GM23338 (cell line): ENCODE measurements at regions not wholly inside any gene's neighbourhood (a gene's known extent, or its start where the extent isn't known, plus 50 kb on each side); places are given as distances from the start of the nearest gene placed in this dataset.

ENCODE experiments used
- ATAC-seq: fragments of 200-7000 bp; cut with Tn5 transposase; 3 replicates; pipeline ENCODE4 v1.9.1; 2020
- DNase-seq: peaks from one replicate; pipeline ENCODE4 v3.0.0-alpha.2; 2015; ENCODE audit warnings: low spot score
- H2AFZ ChIP-seq: fragments of 200-600 bp; sonication (generic); 2 replicates; pipeline ENCODE4 v1.8.0; 2016; ENCODE audit warnings: antibody characterized with exemption, mild to moderate bottlenecking, moderate library complexity
- H3F3A ChIP-seq: fragments of 200-600 bp; sonication (generic); replicated peaks from 2 replicates; pipeline ENCODE4 v1.8.0; 2017; ENCODE audit warnings: antibody characterized with exemption, mixed run types, low read depth
- H3K27ac ChIP-seq: fragments of 200-600 bp; sonication (generic); 2 replicates; pipeline ENCODE4 v1.6.1; 2016; ENCODE audit warnings: low read depth
- H3K27me3 ChIP-seq: fragments of 200-600 bp; sonication (generic); 2 replicates; pipeline ENCODE4 v1.8.0; 2016; ENCODE audit warnings: mild to moderate bottlenecking, mixed run types, moderate library complexity; ENCODE audit not compliant: insufficient read depth
- H3K36me3 ChIP-seq: fragments of 200-600 bp; sonication (generic); 2 replicates; pipeline ENCODE4 v1.8.0; 2016; ENCODE audit warnings: mild to moderate bottlenecking; ENCODE audit not compliant: insufficient read depth
- H3K4me1 ChIP-seq: fragments of 200-600 bp; sonication (generic); 2 replicates; pipeline ENCODE4 v1.8.0; 2016; ENCODE audit warnings: mild to moderate bottlenecking, moderate library complexity; ENCODE audit not compliant: insufficient read depth
- H3K4me2 ChIP-seq: fragments of 200-600 bp; sonication (generic); 2 replicates; pipeline ENCODE4 v1.7.1; 2017; ENCODE audit warnings: mixed run types
- H3K4me3 ChIP-seq: fragments of 200-600 bp; sonication (generic); 2 replicates; pipeline ENCODE4 v1.6.1; 2016; ENCODE audit warnings: mixed run types
- H3K79me2 ChIP-seq: fragments of 200-600 bp; sonication (generic); replicated peaks from 2 replicates; pipeline ENCODE4 v1.8.0; 2017; ENCODE audit warnings: mild to moderate bottlenecking; ENCODE audit not compliant: insufficient read depth
- H3K9me2 ChIP-seq: fragments of 200-600 bp; sonication (generic); 2 replicates; pipeline ENCODE4 v1.8.0; 2017; ENCODE audit not compliant: insufficient read depth
- H4K20me1 ChIP-seq: fragments of 200-600 bp; sonication (generic); replicated peaks from 2 replicates; pipeline ENCODE4 v1.8.0; 2017; ENCODE audit warnings: mild to moderate bottlenecking; ENCODE audit not compliant: insufficient read depth
- H3K27ac Mint-ChIP-seq: 2 replicates; pipeline ENCODE4 v1.8.0; 2020; ENCODE audit warnings: inconsistent platforms, mild to moderate bottlenecking, moderate library complexity, mixed read lengths
- H3K27me3 Mint-ChIP-seq: 3 replicates; pipeline ENCODE4 v1.8.0; 2022; ENCODE audit warnings: low read depth, mild to moderate bottlenecking, moderate library complexity, mixed read lengths, inconsistent platforms; ENCODE audit not compliant: insufficient read depth, poor library complexity
- H3K36me3 Mint-ChIP-seq: 3 replicates; pipeline ENCODE4 v1.8.0; 2021; ENCODE audit warnings: low read depth, mild to moderate bottlenecking, inconsistent platforms, moderate library complexity, mixed read lengths
- H3K4me1 Mint-ChIP-seq: 3 replicates; pipeline ENCODE4 v1.8.0; 2020; ENCODE audit warnings: mild to moderate bottlenecking, inconsistent platforms, mixed read lengths
- H3K4me3 Mint-ChIP-seq: 3 replicates; pipeline ENCODE4 v1.8.0; 2021; ENCODE audit warnings: moderate library complexity, mild to moderate bottlenecking, inconsistent platforms, mixed read lengths
- H3K9me3 Mint-ChIP-seq: 3 replicates; pipeline ENCODE4 v1.8.0; 2020; ENCODE audit warnings: moderate library complexity, mild to moderate bottlenecking, inconsistent platforms, mixed read lengths
- CREB1 ChIP-seq: fragments of 250-450 bp; sonication (Bioruptor Pico); IDR thresholded peaks from 2 replicates; pipeline ENCODE4 v1.5.0; 2020; ENCODE audit warnings: low read depth, mild to moderate bottlenecking, moderate library complexity
- EZH2 ChIP-seq: fragments of 200-600 bp; sonication (generic); IDR thresholded peaks from one replicate; pipeline ENCODE4 v1.8.0; 2017; ENCODE audit warnings: antibody characterized with exemption, mild to moderate bottlenecking, low read depth; ENCODE audit not compliant: unreplicated experiment
- EZH2phosphoT487 ChIP-seq: fragments of 200-600 bp; sonication (generic); IDR thresholded peaks from one replicate; pipeline ENCODE4 v1.8.1; 2018; ENCODE audit warnings: antibody characterized with exemption; ENCODE audit not compliant: unreplicated experiment
- JUNB ChIP-seq: IDR thresholded peaks from one replicate; pipeline ENCODE4 v1.6.1; 2016; ENCODE audit warnings: antibody characterized with exemption; ENCODE audit not compliant: unreplicated experiment
- STAT1 ChIP-seq: IDR thresholded peaks from one replicate; pipeline ENCODE4 v1.6.1; 2016; ENCODE audit warnings: antibody characterized with exemption; ENCODE audit not compliant: unreplicated experiment
- TF ChIP-seq, protein P1 (sequence below): IDR thresholded peaks from one replicate; pipeline ENCODE4 v1.6.1; 2018; ENCODE audit warnings: antibody characterized with exemption; ENCODE audit not compliant: unreplicated experiment
- TF ChIP-seq, protein P2 (sequence below), 2 experiments: fragments of 200-600 bp in 1 of 2; sonication (generic) in 1 of 2; conservative IDR thresholded peaks; 2 replicates each; pipeline versions ENCODE4 v1.5.1 to v1.6.1; 2016 to 2017; ENCODE audit warnings: antibody characterized with exemption in 2 of 2, low read depth in 2 of 2, mild to moderate bottlenecking in 2 of 2, moderate library complexity in 1 of 2
- TF ChIP-seq, protein P3 (sequence below): IDR thresholded peaks from 2 replicates; pipeline ENCODE4 v1.6.1; 2016; ENCODE audit warnings: antibody characterized with exemption

DNA sequence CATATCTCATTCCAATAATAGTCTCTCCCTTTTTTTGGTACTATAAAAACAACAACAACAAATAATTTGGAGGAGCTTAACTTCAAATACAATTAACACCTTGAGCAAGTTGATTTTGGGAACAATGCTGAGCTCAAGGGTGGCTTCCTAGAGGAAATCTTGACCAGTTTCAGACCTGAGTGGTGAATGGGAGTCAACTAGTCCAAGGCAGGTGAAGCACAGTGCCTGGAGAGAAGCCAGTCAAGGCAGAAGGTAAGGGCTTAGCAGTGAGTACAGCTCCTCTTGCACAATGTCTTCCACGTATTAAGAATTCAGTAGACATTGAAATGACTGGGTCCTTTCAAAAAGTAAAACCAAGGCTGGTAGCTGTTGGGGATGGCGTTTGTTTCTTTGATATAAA lies 444.8 kb downstream of the ATP23 start (continued):
- TF ChIP-seq, protein P1, sequence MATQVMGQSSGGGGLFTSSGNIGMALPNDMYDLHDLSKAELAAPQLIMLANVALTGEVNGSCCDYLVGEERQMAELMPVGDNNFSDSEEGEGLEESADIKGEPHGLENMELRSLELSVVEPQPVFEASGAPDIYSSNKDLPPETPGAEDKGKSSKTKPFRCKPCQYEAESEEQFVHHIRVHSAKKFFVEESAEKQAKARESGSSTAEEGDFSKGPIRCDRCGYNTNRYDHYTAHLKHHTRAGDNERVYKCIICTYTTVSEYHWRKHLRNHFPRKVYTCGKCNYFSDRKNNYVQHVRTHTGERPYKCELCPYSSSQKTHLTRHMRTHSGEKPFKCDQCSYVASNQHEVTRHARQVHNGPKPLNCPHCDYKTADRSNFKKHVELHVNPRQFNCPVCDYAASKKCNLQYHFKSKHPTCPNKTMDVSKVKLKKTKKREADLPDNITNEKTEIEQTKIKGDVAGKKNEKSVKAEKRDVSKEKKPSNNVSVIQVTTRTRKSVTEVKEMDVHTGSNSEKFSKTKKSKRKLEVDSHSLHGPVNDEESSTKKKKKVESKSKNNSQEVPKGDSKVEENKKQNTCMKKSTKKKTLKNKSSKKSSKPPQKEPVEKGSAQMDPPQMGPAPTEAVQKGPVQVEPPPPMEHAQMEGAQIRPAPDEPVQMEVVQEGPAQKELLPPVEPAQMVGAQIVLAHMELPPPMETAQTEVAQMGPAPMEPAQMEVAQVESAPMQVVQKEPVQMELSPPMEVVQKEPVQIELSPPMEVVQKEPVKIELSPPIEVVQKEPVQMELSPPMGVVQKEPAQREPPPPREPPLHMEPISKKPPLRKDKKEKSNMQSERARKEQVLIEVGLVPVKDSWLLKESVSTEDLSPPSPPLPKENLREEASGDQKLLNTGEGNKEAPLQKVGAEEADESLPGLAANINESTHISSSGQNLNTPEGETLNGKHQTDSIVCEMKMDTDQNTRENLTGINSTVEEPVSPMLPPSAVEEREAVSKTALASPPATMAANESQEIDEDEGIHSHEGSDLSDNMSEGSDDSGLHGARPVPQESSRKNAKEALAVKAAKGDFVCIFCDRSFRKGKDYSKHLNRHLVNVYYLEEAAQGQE, result no peak
- TF ChIP-seq STAT1 (no peak), JUNB (no peak), EZH2phosphoT487 (no peak)

DNA sequence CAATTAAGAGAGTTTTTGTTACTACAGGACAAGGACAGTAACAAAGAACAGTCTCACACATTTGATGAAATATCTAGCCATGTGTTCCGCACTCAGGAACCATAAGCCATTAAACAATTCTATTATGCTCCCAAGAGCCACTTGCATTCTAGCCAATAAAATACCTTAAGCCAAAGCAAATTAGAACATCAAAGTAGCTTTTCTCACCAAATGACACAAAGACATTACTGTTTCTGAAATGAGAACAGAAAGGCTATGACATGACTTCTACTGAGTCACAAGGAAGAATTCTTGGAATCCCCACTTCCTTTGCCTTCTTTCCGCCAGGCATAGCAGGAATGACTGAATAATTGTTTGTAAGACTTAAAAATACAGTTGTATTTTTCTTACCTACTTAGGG lies 445.8 kb downstream of the ATP23 start:
- DNase-seq (no peak), ATAC-seq (no peak)
- Histone ChIP-seq H3F3A (no peaks in the 10 kb centered on the region), H3K27ac (no peak overlapping the region), H3K9me2 (peaks cover 6% of the 10 kb centered on the region; the same call in 1 of the 2 replicates), H4K20me1 (no peaks in the 10 kb centered on the region), H3K4me3 (no peak overlapping the region), H3K4me2 (no peak overlapping the region), H3K27me3 (no peaks in the 10 kb centered on the region), H3K4me1 (peaks cover 9% of the 10 kb centered on the region; the same call in 1 of the 2 replicates), H3K36me3 (no peaks in the 10 kb centered on the region), H2AFZ (no peak overlapping the region), H3K79me2 (no peaks in the 10 kb centered on the region)
- Mint-ChIP-seq H3K4me3 (no peak overlapping the region), H3K9me3 (no peaks in the 10 kb centered on the region), H3K4me1 (peaks cover 8% of the 10 kb centered on the region; the same call in 2 of the 3 replicates), H3K27ac (no peak overlapping the region), H3K27me3 (no peaks in the 10 kb centered on the region), H3K36me3 (no peaks in the 10 kb centered on the region)
- TF ChIP-seq EZH2, result no peak
- TF ChIP-seq, protein P2, sequence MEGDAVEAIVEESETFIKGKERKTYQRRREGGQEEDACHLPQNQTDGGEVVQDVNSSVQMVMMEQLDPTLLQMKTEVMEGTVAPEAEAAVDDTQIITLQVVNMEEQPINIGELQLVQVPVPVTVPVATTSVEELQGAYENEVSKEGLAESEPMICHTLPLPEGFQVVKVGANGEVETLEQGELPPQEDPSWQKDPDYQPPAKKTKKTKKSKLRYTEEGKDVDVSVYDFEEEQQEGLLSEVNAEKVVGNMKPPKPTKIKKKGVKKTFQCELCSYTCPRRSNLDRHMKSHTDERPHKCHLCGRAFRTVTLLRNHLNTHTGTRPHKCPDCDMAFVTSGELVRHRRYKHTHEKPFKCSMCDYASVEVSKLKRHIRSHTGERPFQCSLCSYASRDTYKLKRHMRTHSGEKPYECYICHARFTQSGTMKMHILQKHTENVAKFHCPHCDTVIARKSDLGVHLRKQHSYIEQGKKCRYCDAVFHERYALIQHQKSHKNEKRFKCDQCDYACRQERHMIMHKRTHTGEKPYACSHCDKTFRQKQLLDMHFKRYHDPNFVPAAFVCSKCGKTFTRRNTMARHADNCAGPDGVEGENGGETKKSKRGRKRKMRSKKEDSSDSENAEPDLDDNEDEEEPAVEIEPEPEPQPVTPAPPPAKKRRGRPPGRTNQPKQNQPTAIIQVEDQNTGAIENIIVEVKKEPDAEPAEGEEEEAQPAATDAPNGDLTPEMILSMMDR (conservative IDR thresholded peaks at IDR 0.05; ENCODE audit: low read depth in 2 of 2), result no peak
- TF ChIP-seq CREB1 (CRISPR knock-in tag), result no peak
- TF ChIP-seq, protein P1, result no peak
- TF ChIP-seq, protein P3, sequence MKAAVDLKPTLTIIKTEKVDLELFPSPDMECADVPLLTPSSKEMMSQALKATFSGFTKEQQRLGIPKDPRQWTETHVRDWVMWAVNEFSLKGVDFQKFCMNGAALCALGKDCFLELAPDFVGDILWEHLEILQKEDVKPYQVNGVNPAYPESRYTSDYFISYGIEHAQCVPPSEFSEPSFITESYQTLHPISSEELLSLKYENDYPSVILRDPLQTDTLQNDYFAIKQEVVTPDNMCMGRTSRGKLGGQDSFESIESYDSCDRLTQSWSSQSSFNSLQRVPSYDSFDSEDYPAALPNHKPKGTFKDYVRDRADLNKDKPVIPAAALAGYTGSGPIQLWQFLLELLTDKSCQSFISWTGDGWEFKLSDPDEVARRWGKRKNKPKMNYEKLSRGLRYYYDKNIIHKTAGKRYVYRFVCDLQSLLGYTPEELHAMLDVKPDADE, result no peak
- TF ChIP-seq EZH2phosphoT487, result no peak
